Choroid plexus epithelial cell (primary cell): ENCODE measurements at regions not wholly inside any gene's neighbourhood (a gene's known extent, or its start where the extent isn't known, plus 50 kb on each side); places are given as distances from the start of the nearest gene placed in this dataset.
"Not testable (repeated sequence)": the region's sequence is repeated elsewhere in the genome, so short reads cannot be mapped to it uniquely, and the experiment has no call there.

Source experiments
- DNase-seq: peaks from one replicate; pipeline ENCODE4 v3.0.0-alpha.2; 2010; ENCODE audit warnings: low read depth
- H3K4me3 ChIP-seq: 2 replicates; pipeline ENCODE4 v1.5.1; 2011; ENCODE audit warnings: low read depth, mild to moderate bottlenecking, control low read depth, low read length, moderate library complexity
- CTCF ChIP-seq: conservative IDR thresholded peaks from 2 replicates; pipeline ENCODE4 v1.5.1; 2011; ENCODE audit warnings: low read depth, mild to moderate bottlenecking, control low read depth, inconsistent platforms, low read length, moderate library complexity

GRCh38 chr3:166879661-166880060 is 500.4 kb downstream of the ZBBX start:
- no peak for TF ChIP-seq CTCF
- no peak overlapping the region for H3K4me3 ChIP-seq
- DNase-seq, result no peak

- DNase-seq, result no peak
Measured at GRCh38 chr3:166877971-166878370, 502.1 kb downstream of the ZBBX start.

GRCh38 chr3:166864473-166865467 is 515.3 kb downstream of the ZBBX start:
- H3K4me3 ChIP-seq, result no peak overlapping the region
- TF ChIP-seq CTCF, result no peak
- no peak for DNase-seq

More at GRCh38 chr3:166877971-166878370, 502.1 kb downstream of the ZBBX start:
- no peak for TF ChIP-seq CTCF
- no peak overlapping the region for H3K4me3 ChIP-seq

- DNase-seq, result no peak
Measured at GRCh38 chr3:166860217-166860616, 519.9 kb downstream of the ZBBX start.

GRCh38 chr3:166844329-166844728 is 535.8 kb downstream of the ZBBX start:
- H3K4me3 ChIP-seq, result no peak overlapping the region
- TF ChIP-seq CTCF, result no peak

More at GRCh38 chr3:166860217-166860616, 519.9 kb downstream of the ZBBX start:
- TF ChIP-seq CTCF, result no peak
- no peak overlapping the region for H3K4me3 ChIP-seq

GRCh38 chr3:166842784-166843183 is 537.3 kb downstream of the ZBBX start:
- not testable (repeated sequence) for DNase-seq, H3K4me3 ChIP-seq

More at GRCh38 chr3:166844329-166844728, 535.8 kb downstream of the ZBBX start:
- no peak for DNase-seq

GRCh38 chr3:166837535-166837934 is 542.6 kb downstream of the ZBBX start:
- TF ChIP-seq CTCF, result no peak
- DNase-seq, result no peak
- no peak overlapping the region for H3K4me3 ChIP-seq
